Sigmoid colon (tissue), 4 donors: ENCODE measurements at regions not wholly inside any gene's neighbourhood (a gene's known extent, or its start where the extent isn't known, plus 50 kb on each side); places are given as distances from the start of the nearest gene placed in this dataset.

Experiments used
- EP300 ChIP-seq, 4 donors: sonication (generic); formaldehyde crosslinking; IDR thresholded peaks; one replicate each; pipeline ENCODE4 v1.6.1; 2017; ENCODE audit warnings: antibody characterized with exemption in 4 of 4
- TF ChIP-seq, protein P1 (sequence below), 4 experiments: fragments of 450-650 bp in 3 of 4; fragments of 200-600 bp in 1 of 4; IDR thresholded peaks; one replicate each; pipeline ENCODE4 v1.5.1; 2016 to 2019; ENCODE audit warnings: antibody characterized with exemption in 4 of 4, mild to moderate bottlenecking in 3 of 4, moderate library complexity in 2 of 4

DNA sequence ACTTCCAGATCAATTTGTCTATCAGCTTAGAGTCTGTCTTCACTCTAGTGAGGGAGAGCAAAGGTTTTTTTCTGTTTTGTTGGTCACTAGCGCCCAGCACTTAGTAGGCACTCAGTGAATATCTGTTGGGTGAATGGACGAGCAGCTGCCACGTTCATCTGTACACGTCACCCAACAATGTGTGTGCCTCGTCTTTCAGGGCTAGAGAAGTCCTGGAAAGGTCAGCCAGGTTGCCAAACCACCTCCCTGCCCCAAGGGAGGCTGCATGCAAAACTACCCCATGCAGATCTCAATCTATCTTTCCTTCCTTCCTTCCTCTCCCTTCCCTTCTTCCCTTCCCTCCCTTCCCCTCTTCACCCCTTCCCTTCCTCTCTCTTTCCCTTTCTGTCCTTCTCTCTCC is 340.9 kb downstream of the SOX9 start:
- TF ChIP-seq, protein P1, sequence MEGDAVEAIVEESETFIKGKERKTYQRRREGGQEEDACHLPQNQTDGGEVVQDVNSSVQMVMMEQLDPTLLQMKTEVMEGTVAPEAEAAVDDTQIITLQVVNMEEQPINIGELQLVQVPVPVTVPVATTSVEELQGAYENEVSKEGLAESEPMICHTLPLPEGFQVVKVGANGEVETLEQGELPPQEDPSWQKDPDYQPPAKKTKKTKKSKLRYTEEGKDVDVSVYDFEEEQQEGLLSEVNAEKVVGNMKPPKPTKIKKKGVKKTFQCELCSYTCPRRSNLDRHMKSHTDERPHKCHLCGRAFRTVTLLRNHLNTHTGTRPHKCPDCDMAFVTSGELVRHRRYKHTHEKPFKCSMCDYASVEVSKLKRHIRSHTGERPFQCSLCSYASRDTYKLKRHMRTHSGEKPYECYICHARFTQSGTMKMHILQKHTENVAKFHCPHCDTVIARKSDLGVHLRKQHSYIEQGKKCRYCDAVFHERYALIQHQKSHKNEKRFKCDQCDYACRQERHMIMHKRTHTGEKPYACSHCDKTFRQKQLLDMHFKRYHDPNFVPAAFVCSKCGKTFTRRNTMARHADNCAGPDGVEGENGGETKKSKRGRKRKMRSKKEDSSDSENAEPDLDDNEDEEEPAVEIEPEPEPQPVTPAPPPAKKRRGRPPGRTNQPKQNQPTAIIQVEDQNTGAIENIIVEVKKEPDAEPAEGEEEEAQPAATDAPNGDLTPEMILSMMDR (IDR thresholded peaks at IDR 0.05): no peak
- TF ChIP-seq EP300 (IDR thresholded peaks at IDR 0.05): no peak
